BE2C (cell line): ENCODE measurements at regions not wholly inside any gene's neighbourhood (a gene's known extent, or its start where the extent isn't known, plus 50 kb on each side); places are given as distances from the start of the nearest gene placed in this dataset.

Experiments
- DNase-seq: peaks from one replicate; pipeline ENCODE4 v3.0.0-alpha.2; 2020
- H3K27me3 ChIP-seq: fragments of 250-450 bp; sonication (Bioruptor Pico); 2 replicates; pipeline ENCODE4 v1.5.1; 2020; ENCODE audit warnings: mild to moderate bottlenecking
- H3K36me3 ChIP-seq: fragments of 250-450 bp; sonication (Bioruptor Pico); 2 replicates; pipeline ENCODE4 v1.5.1; 2020; ENCODE audit warnings: mild to moderate bottlenecking
- H3K4me1 ChIP-seq: fragments of 250-450 bp; sonication (Bioruptor Pico); 2 replicates; pipeline ENCODE4 v1.5.1; 2020
- H3K4me3 ChIP-seq: 2 replicates; pipeline ENCODE4 v1.5.1; 2011; ENCODE audit warnings: low read depth, low read length
- H3K9me3 ChIP-seq: fragments of 250-450 bp; sonication (Bioruptor Pico); 2 replicates; pipeline ENCODE4 v1.5.1; 2020
- CTCF ChIP-seq: IDR thresholded peaks from 2 replicates; pipeline ENCODE4 v1.5.1; 2012; ENCODE audit warnings: mild to moderate bottlenecking, low read depth, low read length

- no peaks in the 10 kb centered on the region for H3K27me3 ChIP-seq
- no peak for DNase-seq
- TF ChIP-seq CTCF: no peak
These were observed 212.3 kb downstream of the ICE1 start for GRCh38 chr5:5634817-5635216.

DNA sequence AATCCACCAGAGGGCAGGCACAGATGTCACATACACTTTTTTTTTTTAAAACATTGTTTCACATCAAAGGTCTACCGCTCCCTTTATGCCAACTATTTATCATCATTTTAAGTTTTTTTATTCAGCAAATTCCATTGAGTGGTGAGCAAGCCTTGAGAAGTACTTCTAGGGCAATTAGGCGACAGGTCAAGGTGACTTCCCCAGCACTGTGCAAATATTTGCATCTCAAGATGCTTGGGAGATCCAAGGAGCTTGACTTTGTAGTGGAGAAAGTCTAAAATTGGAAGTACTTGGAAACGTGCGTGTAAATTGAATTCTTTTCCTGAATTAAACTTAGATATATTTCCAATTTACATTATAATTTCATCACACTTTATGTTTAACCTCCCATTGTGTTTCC lies 211.1 kb downstream of the ICE1 start:
- Histone ChIP-seq H3K27me3 (no peaks in the 10 kb centered on the region), H3K4me1 (peaks cover 30% of the 10 kb centered on the region), H3K36me3 (no peaks in the 10 kb centered on the region), H3K9me3 (no peaks in the 10 kb centered on the region; the same call in 1 of the 2 replicates), H3K4me3 (no peak overlapping the region)
- no peak for DNase-seq
- TF ChIP-seq CTCF: no peak

More at GRCh38 chr5:5634817-5635216, 212.3 kb downstream of the ICE1 start:
- Histone ChIP-seq H3K9me3 (no peaks in the 10 kb centered on the region; the same call in 1 of the 2 replicates), H3K4me3 (no peak overlapping the region), H3K36me3 (no peaks in the 10 kb centered on the region), H3K4me1 (peaks cover 34% of the 10 kb centered on the region)

DNA sequence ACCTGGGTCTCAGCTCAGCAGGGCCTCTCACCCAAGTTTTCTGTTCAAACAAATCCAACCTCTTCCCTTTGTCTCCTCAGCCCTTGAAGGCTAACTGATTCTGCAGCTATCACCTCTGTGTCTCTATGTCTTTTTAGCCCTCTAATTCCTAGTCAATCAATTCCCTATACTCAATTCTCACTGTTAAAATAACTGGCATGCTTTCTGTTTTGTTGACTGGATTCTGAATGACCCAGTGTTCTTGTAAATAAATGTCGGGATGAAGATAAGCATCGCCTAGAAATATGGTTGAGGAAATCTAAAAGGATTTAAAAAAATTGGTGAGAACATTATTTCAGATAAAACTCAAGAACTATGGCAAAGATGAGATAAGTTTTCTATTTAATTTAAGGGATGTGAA lies 210.2 kb downstream of the ICE1 start:
- Histone ChIP-seq H3K27me3 (no peaks in the 10 kb centered on the region), H3K4me1 (peaks cover 21% of the 10 kb centered on the region), H3K36me3 (no peaks in the 10 kb centered on the region), H3K4me3 (no peak overlapping the region), H3K9me3 (no peaks in the 10 kb centered on the region; the same call in 1 of the 2 replicates)
- DNase-seq: no peak
- no peak for TF ChIP-seq CTCF

DNA sequence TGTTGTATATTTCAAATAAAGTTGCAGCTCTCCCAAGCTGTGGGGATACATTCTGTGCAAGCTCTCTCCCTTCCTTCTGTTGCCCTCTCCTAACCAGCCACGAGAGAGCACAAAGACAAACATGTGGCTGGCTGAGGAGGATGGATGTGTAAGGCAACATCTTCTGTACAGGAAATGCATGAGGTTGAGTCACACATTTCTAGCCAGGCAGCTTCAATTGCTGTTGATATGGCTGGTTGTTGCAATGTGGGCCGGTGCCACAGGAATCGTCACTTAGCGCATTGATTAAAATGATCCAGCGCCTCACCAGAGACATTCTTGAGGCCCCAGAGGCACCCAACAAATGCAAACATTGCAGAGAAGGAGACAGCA lies 207.1 kb downstream of the ICE1 start:
- H3K27me3 ChIP-seq: no peaks in the 10 kb centered on the region

DNA sequence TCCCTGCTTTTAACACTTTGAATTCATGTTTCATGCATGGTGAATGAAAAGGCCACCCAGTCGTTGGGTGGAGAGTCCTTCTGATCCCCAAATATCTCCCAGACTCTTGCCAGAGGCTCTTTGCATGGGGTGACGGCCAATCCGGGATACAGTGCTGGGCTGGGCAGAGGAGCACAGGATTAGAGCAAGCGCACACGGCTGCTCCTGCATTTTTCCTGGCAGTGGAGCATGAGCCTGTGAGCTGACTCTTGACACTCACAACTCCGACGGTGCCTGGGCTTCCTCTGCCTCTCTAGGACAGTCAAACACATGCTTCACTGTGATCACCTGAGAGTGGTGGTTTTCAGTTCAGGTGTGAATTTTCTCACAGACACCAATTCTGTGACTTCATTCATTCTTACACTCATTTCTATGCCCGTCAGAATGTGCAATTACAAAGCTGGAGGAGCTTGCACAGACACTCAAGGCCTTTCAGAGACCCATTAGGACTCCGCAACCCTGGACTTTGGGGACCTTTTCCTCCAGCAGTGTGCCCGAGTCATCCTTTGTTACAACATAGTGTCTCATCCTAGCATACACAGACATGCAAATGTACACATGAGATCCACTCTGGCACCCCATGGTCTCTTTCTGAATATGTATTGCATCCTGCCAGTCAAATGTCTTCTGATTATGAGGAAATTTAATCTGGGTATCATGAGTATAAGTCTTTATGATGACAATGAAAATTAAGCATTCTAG lies 206.6 kb downstream of the ICE1 start:
- Histone ChIP-seq H3K27me3 (no peaks in the 10 kb centered on the region), H3K36me3 (no peaks in the 10 kb centered on the region), H3K4me1 (no peaks in the 10 kb centered on the region), H3K4me3 (no peak overlapping the region), H3K9me3 (no peaks in the 10 kb centered on the region; the same call in 1 of the 2 replicates)
- no peak for TF ChIP-seq CTCF
- DNase-seq: no peak

More for the DNA sequence above, 207.1 kb downstream of the ICE1 start:
- H3K4me3 ChIP-seq: no peak overlapping the region
- no peak for DNase-seq
- H3K4me1 ChIP-seq: peaks cover 1% of the 10 kb centered on the region; the same call in 1 of the 2 replicates
- no peaks in the 10 kb centered on the region for H3K36me3 ChIP-seq
- no peaks in the 10 kb centered on the region; the same call in 1 of the 2 replicates for H3K9me3 ChIP-seq
- TF ChIP-seq CTCF: no peak

- no peak overlapping the region for H3K4me3 ChIP-seq
- H3K36me3 ChIP-seq: no peaks in the 10 kb centered on the region
- H3K27me3 ChIP-seq: no peaks in the 10 kb centered on the region
- H3K4me1 ChIP-seq: no peaks in the 10 kb centered on the region
- no peak for DNase-seq
- H3K9me3 ChIP-seq: peaks cover 3% of the 10 kb centered on the region
- no peak for TF ChIP-seq CTCF
These were observed 203.9 kb downstream of the ICE1 start for GRCh38 chr5:5626412-5626811.
